BE2C (cell line): ENCODE measurements at regions not wholly inside any gene's neighbourhood (a gene's known extent, or its start where the extent isn't known, plus 50 kb on each side); places are given as distances from the start of the nearest gene placed in this dataset.

Experiments
- DNase-seq: peaks from one replicate; pipeline ENCODE4 v3.0.0-alpha.2; 2020
- H3K27me3 ChIP-seq: fragments of 250-450 bp; sonication (Bioruptor Pico); 2 replicates; pipeline ENCODE4 v1.5.1; 2020; ENCODE audit warnings: mild to moderate bottlenecking
- H3K36me3 ChIP-seq: fragments of 250-450 bp; sonication (Bioruptor Pico); 2 replicates; pipeline ENCODE4 v1.5.1; 2020; ENCODE audit warnings: mild to moderate bottlenecking
- H3K4me1 ChIP-seq: fragments of 250-450 bp; sonication (Bioruptor Pico); 2 replicates; pipeline ENCODE4 v1.5.1; 2020
- H3K4me3 ChIP-seq: 2 replicates; pipeline ENCODE4 v1.5.1; 2011; ENCODE audit warnings: low read depth, low read length
- H3K9me3 ChIP-seq: fragments of 250-450 bp; sonication (Bioruptor Pico); 2 replicates; pipeline ENCODE4 v1.5.1; 2020
- CTCF ChIP-seq: IDR thresholded peaks from 2 replicates; pipeline ENCODE4 v1.5.1; 2012; ENCODE audit warnings: mild to moderate bottlenecking, low read depth, low read length

GRCh38 chr6:147137986-147138385 is 66.2 kb upstream of the STXBP5 start:
- TF ChIP-seq CTCF = no peak
- H3K36me3 ChIP-seq = no peaks in the 10 kb centered on the region
- no peaks in the 10 kb centered on the region; the same call in 1 of the 2 replicates for H3K4me1 ChIP-seq

GRCh38 chr6:147138835-147139234 is 65.4 kb upstream of the STXBP5 start:
- no peaks in the 10 kb centered on the region for H3K27me3 ChIP-seq
- no peaks in the 10 kb centered on the region for H3K9me3 ChIP-seq
- no peak for TF ChIP-seq CTCF
- no peaks in the 10 kb centered on the region for H3K36me3 ChIP-seq
- no peak for DNase-seq
- H3K4me3 ChIP-seq = no peak overlapping the region
- no peaks in the 10 kb centered on the region; the same call in 1 of the 2 replicates for H3K4me1 ChIP-seq

More at GRCh38 chr6:147137986-147138385, 66.2 kb upstream of the STXBP5 start:
- Histone ChIP-seq H3K27me3 (no peaks in the 10 kb centered on the region), H3K4me3 (no peak overlapping the region), H3K9me3 (no peaks in the 10 kb centered on the region)
- no peak for DNase-seq

GRCh38 chr6:147141711-147142308 is 62.4 kb upstream of the STXBP5 start:
- TF ChIP-seq CTCF = no peak
- no peaks in the 10 kb centered on the region for H3K9me3 ChIP-seq
- no peaks in the 10 kb centered on the region for H3K36me3 ChIP-seq
- no peaks in the 10 kb centered on the region; the same call in 1 of the 2 replicates for H3K4me1 ChIP-seq
- H3K27me3 ChIP-seq = no peaks in the 10 kb centered on the region
- H3K4me3 ChIP-seq = no peak overlapping the region
- DNase-seq = no peak

GRCh38 chr6:147142684-147143245 is 61.5 kb upstream of the STXBP5 start:
- DNase-seq = no peak
- Histone ChIP-seq H3K9me3 (no peaks in the 10 kb centered on the region), H3K36me3 (no peaks in the 10 kb centered on the region), H3K4me1 (no peaks in the 10 kb centered on the region; the same call in 1 of the 2 replicates), H3K27me3 (no peaks in the 10 kb centered on the region), H3K4me3 (no peak overlapping the region)
- no peak for TF ChIP-seq CTCF

GRCh38 chr6:147149092-147149491 is 55.1 kb upstream of the STXBP5 start:
- Histone ChIP-seq H3K9me3 (no peaks in the 10 kb centered on the region; the same call in 1 of the 2 replicates), H3K27me3 (no peaks in the 10 kb centered on the region), H3K36me3 (no peaks in the 10 kb centered on the region), H3K4me1 (no peaks in the 10 kb centered on the region), H3K4me3 (no peak overlapping the region)
- DNase-seq = no peak
- TF ChIP-seq CTCF = no peak

- DNase-seq = no peak
- H3K4me3 ChIP-seq = no peak overlapping the region
- H3K9me3 ChIP-seq = no peaks in the 10 kb centered on the region; the same call in 1 of the 2 replicates
- no peaks in the 10 kb centered on the region for H3K4me1 ChIP-seq
- no peak for TF ChIP-seq CTCF
- H3K27me3 ChIP-seq = no peaks in the 10 kb centered on the region
- H3K36me3 ChIP-seq = no peaks in the 10 kb centered on the region
Measured at GRCh38 chr6:147149826-147150225, 54.4 kb upstream of the STXBP5 start.
